ENCODE measurements at regions not wholly inside any gene's neighbourhood (a gene's known extent, or its start where the extent isn't known, plus 50 kb on each side); places are given as distances from the start of the nearest gene placed in this dataset.

GRCh38 chr2:2800697-2801096 is 469.6 kb upstream of the MYT1L start:
- H3K4me3 ChIP-seq (ENCODE audit: low read depth, low read length): no peak overlapping the region
- H3K36me3 ChIP-seq (ENCODE audit: control insufficient read depth, insufficient read depth, low read length): no peaks in the 10 kb centered on the region
- ChIA-PET POLR2A (no interaction called here), CTCF (no interaction called here)
- no peak for DNase-seq (ENCODE audit: low read depth)
- TF ChIP-seq, protein P1, sequence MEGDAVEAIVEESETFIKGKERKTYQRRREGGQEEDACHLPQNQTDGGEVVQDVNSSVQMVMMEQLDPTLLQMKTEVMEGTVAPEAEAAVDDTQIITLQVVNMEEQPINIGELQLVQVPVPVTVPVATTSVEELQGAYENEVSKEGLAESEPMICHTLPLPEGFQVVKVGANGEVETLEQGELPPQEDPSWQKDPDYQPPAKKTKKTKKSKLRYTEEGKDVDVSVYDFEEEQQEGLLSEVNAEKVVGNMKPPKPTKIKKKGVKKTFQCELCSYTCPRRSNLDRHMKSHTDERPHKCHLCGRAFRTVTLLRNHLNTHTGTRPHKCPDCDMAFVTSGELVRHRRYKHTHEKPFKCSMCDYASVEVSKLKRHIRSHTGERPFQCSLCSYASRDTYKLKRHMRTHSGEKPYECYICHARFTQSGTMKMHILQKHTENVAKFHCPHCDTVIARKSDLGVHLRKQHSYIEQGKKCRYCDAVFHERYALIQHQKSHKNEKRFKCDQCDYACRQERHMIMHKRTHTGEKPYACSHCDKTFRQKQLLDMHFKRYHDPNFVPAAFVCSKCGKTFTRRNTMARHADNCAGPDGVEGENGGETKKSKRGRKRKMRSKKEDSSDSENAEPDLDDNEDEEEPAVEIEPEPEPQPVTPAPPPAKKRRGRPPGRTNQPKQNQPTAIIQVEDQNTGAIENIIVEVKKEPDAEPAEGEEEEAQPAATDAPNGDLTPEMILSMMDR (IDR thresholded peaks at IDR 0.05; ENCODE audit: insufficient read depth, low read depth, low read length): no peak
- no peaks in the 10 kb centered on the region for H3K27me3 ChIP-seq (ENCODE audit: control insufficient read depth, insufficient read depth, low read length)

GRCh38 chr2:2800001-2800400 is 468.9 kb upstream of the MYT1L start:
- Histone ChIP-seq H3K36me3 (ENCODE audit: control insufficient read depth, insufficient read depth, low read length) (no peaks in the 10 kb centered on the region), H3K4me3 (ENCODE audit: low read depth, low read length) (no peak overlapping the region), H3K27me3 (ENCODE audit: control insufficient read depth, insufficient read depth, low read length) (no peaks in the 10 kb centered on the region)
- DNase-seq (ENCODE audit: low read depth): no peak
- TF ChIP-seq, protein P1 (IDR thresholded peaks at IDR 0.05; ENCODE audit: insufficient read depth, low read depth, low read length): no peak
- POLR2A ChIA-PET: no interaction called here
- CTCF ChIA-PET: no interaction called here

DNA sequence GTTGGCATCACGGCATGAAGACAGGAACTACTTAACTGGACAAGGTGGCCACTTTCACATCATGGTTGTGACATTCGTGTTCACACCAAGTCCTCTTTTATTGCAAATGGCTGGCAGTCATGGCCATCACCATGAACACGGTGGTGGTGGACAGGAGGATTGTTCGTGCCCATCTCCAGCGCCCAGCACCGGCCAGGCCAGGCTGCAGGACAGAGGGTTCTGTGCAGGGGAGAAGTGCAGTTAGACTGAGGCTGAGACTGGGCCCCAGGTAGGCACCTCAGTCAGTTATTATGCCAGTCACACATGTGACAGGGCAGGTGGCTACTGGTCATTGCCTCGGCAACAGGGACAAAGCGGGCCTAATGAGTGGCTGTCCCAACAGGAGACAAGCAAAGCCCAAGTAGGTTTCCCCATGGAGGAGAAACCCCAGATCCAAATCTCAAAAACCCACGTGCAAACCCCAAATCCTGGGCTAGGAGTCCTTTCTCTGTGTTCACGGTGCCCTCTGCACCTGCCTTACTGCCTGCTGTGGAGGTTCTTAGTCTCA is 468.1 kb upstream of the MYT1L start:
- TF ChIP-seq, protein P1 (IDR thresholded peaks at IDR 0.05; ENCODE audit: insufficient read depth, low read depth, low read length): no peak
- POLR2A ChIA-PET: no interaction called here
- DNase-seq (ENCODE audit: low read depth): no peak
- Histone ChIP-seq H3K27me3 (ENCODE audit: control insufficient read depth, insufficient read depth, low read length) (no peaks in the 10 kb centered on the region), H3K36me3 (ENCODE audit: control insufficient read depth, insufficient read depth, low read length) (no peaks in the 10 kb centered on the region), H3K4me3 (ENCODE audit: low read depth, low read length) (no peak overlapping the region)
- CTCF ChIA-PET: no interaction called here

DNA sequence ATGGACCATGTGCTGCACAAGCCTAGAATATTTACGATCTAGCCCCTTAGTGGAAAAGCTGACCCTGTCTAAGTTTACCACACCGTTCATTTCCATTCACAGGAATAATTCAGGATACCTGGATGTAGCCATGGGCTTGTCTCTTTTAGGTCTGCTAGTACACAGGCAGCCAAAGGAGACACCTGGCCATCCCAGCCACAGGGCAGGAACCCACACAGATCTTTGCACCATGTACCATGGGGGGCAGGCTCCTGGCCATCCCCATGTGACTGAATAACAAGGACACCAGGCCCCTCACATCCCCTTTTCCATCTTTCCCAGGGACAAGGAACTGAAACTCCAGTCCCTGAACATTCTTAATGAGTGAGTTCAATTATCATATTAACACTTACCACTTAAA is 467.3 kb upstream of the MYT1L start:
- H3K27me3 ChIP-seq (ENCODE audit: control insufficient read depth, insufficient read depth, low read length): no peaks in the 10 kb centered on the region
- TF ChIP-seq, protein P1 (IDR thresholded peaks at IDR 0.05; ENCODE audit: insufficient read depth, low read depth, low read length): no peak
- H3K36me3 ChIP-seq (ENCODE audit: control insufficient read depth, insufficient read depth, low read length): no peaks in the 10 kb centered on the region
- DNase-seq (ENCODE audit: low read depth): no peak
- CTCF ChIA-PET: no interaction called here
- no peak overlapping the region for H3K4me3 ChIP-seq (ENCODE audit: low read depth, low read length)
- POLR2A ChIA-PET: no interaction called here

DNA sequence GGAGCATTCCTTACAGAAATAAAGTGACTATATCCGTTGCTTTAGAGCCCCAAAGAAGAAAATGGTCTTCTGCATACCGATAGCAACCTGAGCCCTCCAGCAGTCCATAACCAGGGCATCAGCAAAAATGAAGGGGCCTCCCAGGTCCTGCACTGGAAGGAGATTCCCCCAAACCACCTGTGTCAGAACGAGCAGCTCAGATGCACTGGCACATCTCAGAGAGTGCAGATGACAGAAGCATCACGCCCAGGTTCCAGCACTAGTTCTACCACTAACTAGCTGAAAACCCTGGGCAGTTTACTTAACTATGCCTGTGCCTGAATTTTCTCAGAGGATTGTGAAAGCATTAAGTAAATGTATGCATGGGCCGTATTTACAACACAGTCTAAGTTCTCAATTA is 466.7 kb upstream of the MYT1L start:
- no peak for DNase-seq (ENCODE audit: low read depth)
- ChIA-PET POLR2A (no interaction called here), CTCF (no interaction called here)
- H3K36me3 ChIP-seq (ENCODE audit: control insufficient read depth, insufficient read depth, low read length): no peaks in the 10 kb centered on the region
- no peaks in the 10 kb centered on the region for H3K27me3 ChIP-seq (ENCODE audit: control insufficient read depth, insufficient read depth, low read length)
- TF ChIP-seq, protein P1 (IDR thresholded peaks at IDR 0.05; ENCODE audit: insufficient read depth, low read depth, low read length): no peak
- no peak overlapping the region for H3K4me3 ChIP-seq (ENCODE audit: low read depth, low read length)
